SK-N-SH treated with all-trans-retinoic acid at 6 μM for 48 hours (cell line): ENCODE measurements at regions not wholly inside any gene's neighbourhood (a gene's known extent, or its start where the extent isn't known, plus 50 kb on each side); places are given as distances from the start of the nearest gene placed in this dataset.

Experiments used
- CREB5 ChIP-seq: fragments of 250-450 bp; sonication (Bioruptor Pico); IDR thresholded peaks from 2 replicates; pipeline ENCODE4 v1.5.1; 2020; ENCODE audit warnings: low read depth, mild to moderate bottlenecking, moderate library complexity
- ISL1 ChIP-seq: fragments of 250-450 bp; sonication (Bioruptor Pico); IDR thresholded peaks from 2 replicates; pipeline ENCODE4 v2.1.2; 2022; ENCODE audit warnings: mild to moderate bottlenecking, moderate library complexity
- PATZ1 ChIP-seq: fragments of 250-450 bp; sonication (Bioruptor Pico); IDR thresholded peaks from 2 replicates; pipeline ENCODE4 v1.8.0; 2020; ENCODE audit warnings: mild to moderate bottlenecking, moderate library complexity, borderline replicate concordance
- POU6F1 ChIP-seq: fragments of 250-450 bp; sonication (Bioruptor Pico); IDR thresholded peaks from 2 replicates; pipeline ENCODE4 v1.8.0; 2021; ENCODE audit warnings: low read depth, mild to moderate bottlenecking, moderate library complexity, borderline replicate concordance
- RARB ChIP-seq: fragments of 250-450 bp; sonication (Bioruptor Pico); IDR thresholded peaks from 2 replicates; pipeline ENCODE4 v1.8.0; 2021; ENCODE audit warnings: mild to moderate bottlenecking, moderate library complexity
- TOX ChIP-seq: fragments of 250-450 bp; sonication (Bioruptor Pico); IDR thresholded peaks from 2 replicates; pipeline ENCODE4 v1.8.0; 2021; ENCODE audit warnings: mild to moderate bottlenecking, moderate library complexity, borderline replicate concordance
- TSHZ2 ChIP-seq: fragments of 250-450 bp; sonication (Bioruptor Pico); IDR thresholded peaks from 2 replicates; pipeline ENCODE4 v1.5.0; 2020; ENCODE audit warnings: mild to moderate bottlenecking, moderate library complexity
- ZFP3 ChIP-seq: fragments of 250-450 bp; sonication (Bioruptor Pico); IDR thresholded peaks from 2 replicates; pipeline ENCODE4 v1.5.0; 2020; ENCODE audit warnings: mild to moderate bottlenecking, moderate library complexity
- ZNF70 ChIP-seq: fragments of 450-650 bp; formaldehyde crosslinking; IDR thresholded peaks from 2 replicates; pipeline ENCODE4 v1.5.0; 2020; ENCODE audit warnings: mild to moderate bottlenecking, moderate library complexity

- no peak for TF ChIP-seq CREB5
- no peak for TF ChIP-seq PATZ1
- no peak for TF ChIP-seq POU6F1 (CRISPR knock-in tag)
- TF ChIP-seq ZNF70 (CRISPR knock-in tag): no peak
- no peak for TF ChIP-seq TSHZ2 (CRISPR knock-in tag)
- TF ChIP-seq TOX (CRISPR knock-in tag): no peak
- no peak for TF ChIP-seq ZFP3 (CRISPR knock-in tag)
- no peak for TF ChIP-seq ISL1 (CRISPR knock-in tag)
- TF ChIP-seq RARB: no peak
Observed at GRCh38 chr7:68524126-68524525, 1074.1 kb upstream of the AUTS2 start.
